ENCODE measurements at regions not wholly inside any gene's neighbourhood (a gene's known extent, or its start where the extent isn't known, plus 50 kb on each side); places are given as distances from the start of the nearest gene placed in this dataset.

- ChIA-PET CTCF (no interaction called here), POLR2A (no interaction called here)
Measured at GRCh38 chr21:22941779-22942490, 1943.7 kb downstream of the NCAM2 start.

GRCh38 chr21:22955559-22955958, 1957.3 kb downstream of the NCAM2 start:
- POLR2A ChIA-PET, result no interaction called here
- CTCF ChIA-PET, result no interaction called here

GRCh38 chr21:22961258-22961657, 1963.0 kb downstream of the NCAM2 start:
- ChIA-PET CTCF (no interaction called here), POLR2A (no interaction called here)

GRCh38 chr21:22965455-22966135, 1967.4 kb downstream of the NCAM2 start:
- POLR2A ChIA-PET, result no interaction called here
- CTCF ChIA-PET, result no interaction called here

GRCh38 chr21:22981819-22982218, 1983.6 kb downstream of the NCAM2 start:
- ChIA-PET POLR2A (no interaction called here), CTCF (no interaction called here)

DNA sequence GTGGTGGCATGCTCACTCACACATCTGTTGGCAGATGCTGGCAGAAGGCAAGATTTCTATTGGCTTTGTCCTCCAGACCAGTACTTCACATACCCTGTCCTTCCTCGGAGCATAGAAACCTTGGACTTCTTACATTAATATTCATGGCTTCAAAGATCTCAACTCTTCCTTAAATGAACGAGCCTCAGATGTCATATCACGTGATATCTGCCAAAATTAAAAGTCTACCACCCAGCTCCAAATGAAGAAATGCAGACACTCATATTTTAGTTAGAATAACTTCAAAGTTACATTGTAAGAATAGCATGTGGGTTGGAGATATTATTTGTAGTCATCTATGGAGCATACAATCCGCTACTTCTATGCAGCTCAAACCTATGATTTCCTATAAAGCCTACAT, 1994.9 kb downstream of the NCAM2 start:
- ChIA-PET CTCF (no interaction called here), POLR2A (no interaction called here)

- CTCF ChIA-PET, result no interaction called here
- POLR2A ChIA-PET, result no interaction called here
Measured at GRCh38 chr21:22993822-22994574, 1995.8 kb downstream of the NCAM2 start.

GRCh38 chr21:23003951-23004350, 2005.7 kb downstream of the NCAM2 start:
- ChIA-PET POLR2A (no interaction called here), CTCF (no interaction called here)

- CTCF ChIA-PET, result no interaction called here
- POLR2A ChIA-PET, result no interaction called here
Measured at GRCh38 chr21:23008601-23009202, 2010.5 kb downstream of the NCAM2 start.

- POLR2A ChIA-PET, result no interaction called here
- CTCF ChIA-PET, result no interaction called here
Measured at GRCh38 chr21:23009360-23009759, 2011.2 kb downstream of the NCAM2 start.

GRCh38 chr21:23014021-23014420, 2015.8 kb downstream of the NCAM2 start:
- CTCF ChIA-PET, result no interaction called here
- POLR2A ChIA-PET, result no interaction called here

DNA sequence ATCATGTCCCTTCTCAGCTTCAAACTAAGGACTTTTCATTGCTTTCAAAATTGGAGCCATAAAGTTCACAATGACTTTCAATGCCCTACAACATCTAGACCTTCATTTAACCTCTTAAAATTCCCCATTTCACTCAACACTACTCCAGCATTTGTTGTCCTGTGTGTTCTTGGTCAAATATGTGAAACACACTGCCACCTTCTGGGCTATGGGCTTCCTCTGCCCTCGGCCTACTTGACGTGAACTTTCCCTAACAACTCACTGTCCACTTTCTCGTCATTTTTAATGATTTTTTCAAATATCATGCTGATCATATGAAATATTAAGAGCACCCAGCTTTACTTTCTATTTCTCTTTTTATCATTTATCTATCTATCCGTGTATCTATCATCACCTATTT, 2018.4 kb downstream of the NCAM2 start:
- POLR2A ChIA-PET, result no interaction called here
- CTCF ChIA-PET, result no interaction called here

- POLR2A ChIA-PET, result no interaction called here
- CTCF ChIA-PET, result no interaction called here
Measured at GRCh38 chr21:23017989-23018388, 2019.8 kb downstream of the NCAM2 start.

GRCh38 chr21:23020969-23021368, 2022.8 kb downstream of the NCAM2 start:
- CTCF ChIA-PET, result no interaction called here
- POLR2A ChIA-PET, result no interaction called here

DNA sequence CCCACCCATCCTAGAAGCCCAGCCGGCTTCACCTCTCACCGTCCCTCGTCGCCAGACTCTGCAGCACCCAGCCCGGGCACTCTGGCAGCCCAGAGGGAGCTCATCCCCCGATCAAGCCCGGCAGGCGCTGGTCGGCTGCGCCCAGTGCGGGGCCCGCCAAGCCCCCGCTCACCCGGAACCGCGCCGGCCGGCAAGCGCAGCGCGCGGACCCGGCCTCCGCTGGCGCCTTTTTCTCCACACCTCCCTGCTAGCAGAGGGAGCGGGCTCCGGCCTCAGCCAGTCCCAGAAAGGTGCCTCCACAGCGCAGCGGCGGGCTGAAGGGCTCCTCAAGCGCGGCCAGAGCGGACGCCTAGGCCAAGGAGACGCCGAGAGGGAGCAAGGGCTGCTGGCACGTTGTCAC, 2023.3 kb downstream of the NCAM2 start:
- POLR2A ChIA-PET, result no interaction called here

GRCh38 chr21:23026878-23027277, 2028.7 kb downstream of the NCAM2 start:
- ChIA-PET POLR2A (no interaction called here), CTCF (no interaction called here)

More for the DNA sequence above, 2023.3 kb downstream of the NCAM2 start:
- CTCF ChIA-PET, result no interaction called here

GRCh38 chr21:23039846-23040245, 2041.6 kb downstream of the NCAM2 start:
- POLR2A ChIA-PET, result no interaction called here
- CTCF ChIA-PET, result no interaction called here

- POLR2A ChIA-PET, result no interaction called here
- CTCF ChIA-PET, result no interaction called here
Measured at GRCh38 chr21:23045955-23046354, 2047.7 kb downstream of the NCAM2 start.

DNA sequence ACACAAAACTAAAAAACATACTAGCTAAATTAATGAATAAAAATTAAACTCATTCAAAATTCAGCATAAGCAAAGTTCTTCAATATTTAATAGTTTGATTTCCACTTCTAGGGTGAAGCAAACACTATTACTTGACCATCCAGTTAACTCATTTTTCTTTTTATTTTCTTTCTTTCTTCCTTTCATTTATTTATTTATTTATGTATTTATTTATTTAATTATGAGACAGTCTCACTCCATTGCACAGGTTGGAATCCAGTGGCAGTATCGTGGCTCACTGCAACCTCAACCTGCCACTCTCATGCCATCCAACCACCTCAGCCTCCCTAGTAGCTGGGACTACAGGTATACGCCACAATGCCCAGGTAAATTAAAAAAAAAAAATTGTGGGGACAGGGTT, 2069.5 kb downstream of the NCAM2 start:
- CTCF ChIA-PET, result no interaction called here

DNA sequence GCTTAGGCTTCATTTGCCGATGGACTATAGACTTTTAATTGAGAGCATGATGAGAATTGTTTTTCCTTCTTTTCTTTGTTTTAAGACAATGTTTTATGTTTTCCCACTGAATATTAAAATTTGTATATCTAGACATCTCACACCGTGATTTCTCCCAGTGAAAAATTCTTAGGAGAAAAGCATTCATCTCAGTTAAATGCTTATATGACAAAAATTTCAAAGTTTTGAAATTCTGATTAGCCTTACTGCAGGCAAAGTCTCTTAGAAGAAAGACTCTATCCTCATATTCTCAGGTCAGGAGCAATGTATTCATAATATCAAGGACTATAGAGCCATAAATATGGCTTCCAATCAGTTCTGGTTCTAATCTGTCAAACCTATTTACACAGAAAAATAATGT, 2085.0 kb downstream of the NCAM2 start:
- CTCF ChIA-PET, result no interaction called here
- POLR2A ChIA-PET, result no interaction called here

More for the DNA sequence above, 2069.5 kb downstream of the NCAM2 start:
- POLR2A ChIA-PET, result no interaction called here

- ChIA-PET POLR2A (no interaction called here), CTCF (no interaction called here)
Measured at GRCh38 chr21:23093259-23093658, 2095.1 kb downstream of the NCAM2 start.

Data from activated CD8-positive, alpha-beta memory T cell treated with anti-CD3 and anti-CD28 coated beads for 36 hours (primary cell).